GM21737 (cell line): ENCODE measurements at regions not wholly inside any gene's neighbourhood (a gene's known extent, or its start where the extent isn't known, plus 50 kb on each side); places are given as distances from the start of the nearest gene placed in this dataset.
"Not testable (repeated sequence)": the region's sequence is repeated elsewhere in the genome, so short reads cannot be mapped to it uniquely, and the experiment has no call there.

Experiments
- ATAC-seq: cut with Tn5 transposase; IDR thresholded peaks from one replicate; pipeline ENCODE4 v1.9.1; 2021; ENCODE audit warnings: mild to moderate bottlenecking, moderate library complexity; ENCODE audit not compliant: unreplicated experiment

DNA sequence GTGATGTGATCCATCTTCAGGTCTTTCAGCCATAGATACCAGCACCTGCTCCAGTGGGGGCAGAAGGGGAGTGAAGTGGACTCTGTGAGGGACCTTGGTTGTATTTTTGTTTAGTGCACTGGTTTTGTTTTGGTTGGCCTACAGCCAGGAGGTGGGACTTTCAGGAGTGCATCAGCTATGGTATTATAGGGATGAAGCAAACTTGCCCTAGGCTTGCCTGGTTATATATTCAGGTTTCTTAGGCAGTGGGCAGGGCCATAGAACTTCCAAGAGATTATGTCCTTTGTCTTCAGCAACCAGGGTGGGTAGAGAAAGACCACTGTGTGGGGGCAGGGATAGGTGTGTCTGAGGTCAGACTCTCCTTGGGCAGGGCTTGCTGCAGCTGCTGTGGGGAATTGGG, 337.3 kb upstream of the SGO1 start:
- ATAC-seq, result no peak

DNA sequence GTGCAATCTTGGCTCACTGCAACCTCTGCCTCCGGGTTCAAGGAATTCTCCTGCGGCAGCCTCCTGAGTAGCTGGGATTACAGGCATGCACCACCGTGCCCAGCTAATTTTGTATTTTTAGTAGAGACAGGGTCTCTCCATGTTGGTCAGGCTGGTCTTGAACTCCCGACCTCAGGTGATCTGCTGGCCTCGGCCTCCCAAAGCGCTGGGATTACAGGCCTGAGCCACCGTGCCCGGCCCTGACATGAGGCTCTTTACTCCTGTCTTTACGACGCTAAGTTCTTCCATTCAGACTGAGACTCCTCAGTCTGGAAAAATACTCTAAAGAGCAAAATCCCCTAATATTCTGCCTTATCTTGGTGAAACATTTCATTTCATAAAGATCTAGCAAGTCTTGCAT, 331.3 kb upstream of the SGO1 start:
- not testable (repeated sequence) for ATAC-seq

DNA sequence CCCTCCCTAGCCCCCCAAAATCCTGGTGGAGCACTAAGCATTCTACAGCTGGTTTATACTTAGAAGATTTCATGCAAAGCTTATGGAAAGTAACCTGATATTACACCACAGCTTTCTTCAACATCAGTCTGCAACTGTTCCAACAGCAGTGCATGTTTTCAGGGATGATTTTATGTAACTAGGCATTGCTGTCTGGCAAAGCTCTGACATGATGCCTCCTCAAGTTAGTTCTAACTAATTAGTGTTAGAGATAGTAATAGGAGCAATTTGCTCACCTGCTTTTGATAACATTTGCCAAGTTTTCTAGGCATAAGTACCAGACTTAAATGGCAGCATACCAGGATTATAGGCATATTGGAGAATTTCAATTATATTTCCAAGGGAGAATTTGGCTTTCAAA, 330.3 kb upstream of the SGO1 start:
- ATAC-seq, result no peak

DNA sequence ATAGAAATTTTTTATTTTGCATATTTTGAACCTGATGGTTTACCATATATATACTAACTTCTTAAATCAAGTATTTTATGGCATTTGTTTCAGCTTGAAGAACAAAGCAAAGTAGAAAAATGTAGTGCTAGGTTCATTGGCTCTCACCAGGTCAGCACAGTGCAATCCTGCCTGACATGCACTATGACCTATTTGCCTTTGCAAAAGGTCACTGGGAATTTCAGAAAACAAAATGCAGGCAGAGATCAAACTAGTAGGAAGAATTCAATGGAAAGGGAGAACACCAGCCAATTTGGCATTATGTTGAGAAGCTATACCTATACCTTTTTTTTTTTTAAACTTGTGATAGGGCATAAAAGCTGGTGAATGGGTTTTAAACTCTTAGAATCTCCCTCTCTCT, 329.8 kb upstream of the SGO1 start:
- no peak for ATAC-seq

DNA sequence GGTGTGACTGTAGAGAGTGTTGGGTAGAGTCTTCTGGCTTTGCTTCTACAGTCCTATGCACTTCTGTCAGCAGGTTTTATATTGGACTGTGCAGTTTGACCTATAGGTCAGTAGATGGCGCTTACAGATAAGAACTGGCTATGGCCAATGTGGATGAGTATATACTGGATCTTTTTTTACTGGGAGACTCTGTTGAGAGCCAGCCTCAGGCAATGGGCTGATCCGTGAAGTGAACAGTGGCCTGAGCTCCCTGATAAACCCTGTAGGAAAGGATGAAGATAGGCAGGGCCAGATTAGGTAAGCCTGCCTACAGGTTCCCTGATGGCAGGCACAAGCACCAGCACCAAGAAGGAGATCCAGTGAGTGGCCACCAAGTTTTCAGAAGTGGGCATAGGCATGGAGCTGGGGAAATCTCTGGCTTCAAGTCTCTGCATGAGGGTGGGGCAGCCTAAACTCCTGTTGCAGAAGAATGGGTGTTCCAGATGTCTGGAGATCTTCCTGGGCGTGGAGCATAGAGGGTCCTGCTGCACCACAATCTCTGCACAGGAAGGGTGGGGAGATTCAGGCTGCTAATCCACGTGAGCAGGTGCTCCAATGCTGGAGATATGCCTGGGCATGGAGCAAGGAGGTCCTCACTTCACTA, 326.0 kb upstream of the SGO1 start:
- ATAC-seq, result no peak

DNA sequence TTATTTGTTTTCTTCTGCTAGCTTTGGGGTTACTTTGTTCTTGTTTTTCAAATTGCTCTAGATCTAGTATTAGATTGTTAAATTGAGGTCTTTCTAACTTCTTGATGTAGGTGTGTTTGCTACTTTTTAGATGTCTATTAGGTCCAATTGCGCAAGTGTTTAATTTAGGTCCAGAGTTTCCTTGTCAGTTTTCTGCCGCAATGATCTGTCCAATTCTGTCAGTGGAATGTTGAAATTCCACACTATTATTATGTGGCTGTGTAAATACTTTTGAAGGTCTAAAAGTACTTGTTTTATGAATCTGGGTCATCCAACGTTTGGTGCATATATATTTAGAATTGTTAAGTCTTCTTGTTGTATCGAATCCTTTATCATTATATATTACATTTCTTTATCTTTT, 324.4 kb upstream of the SGO1 start:
- ATAC-seq, result no peak

DNA sequence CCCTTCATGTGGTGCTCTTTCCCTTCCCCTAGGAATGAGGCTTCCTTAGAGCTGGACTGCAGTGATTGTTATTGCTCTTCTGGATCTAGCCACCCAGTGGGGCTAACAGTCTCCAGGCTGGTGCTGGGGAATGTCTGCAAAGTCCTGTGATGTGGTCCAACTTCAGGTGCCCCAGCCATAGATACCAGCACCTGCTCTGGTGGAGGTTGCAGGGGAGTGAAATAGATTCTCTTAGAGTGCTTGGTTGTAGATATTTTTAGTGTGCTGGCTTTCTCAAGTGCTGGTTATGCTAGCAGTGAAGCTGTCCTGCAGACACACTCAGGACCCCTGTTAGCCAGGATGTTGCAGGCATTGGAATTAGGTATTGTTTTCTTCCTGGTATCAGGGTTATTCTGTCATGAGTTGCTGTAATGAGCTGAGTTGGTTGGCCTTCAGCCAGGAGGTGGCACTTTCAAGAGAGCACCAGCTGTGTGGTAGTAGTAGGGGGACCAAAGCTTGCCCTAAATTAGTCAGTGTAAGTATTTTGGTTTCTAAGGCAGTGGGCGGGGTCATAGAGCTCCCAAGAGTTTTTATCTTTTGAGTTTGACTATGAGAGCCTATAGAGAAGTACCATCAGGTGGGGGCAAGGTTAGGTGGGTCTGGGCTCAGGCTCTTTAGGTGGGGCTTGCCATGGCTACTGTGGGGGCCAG, 317.5 kb upstream of the SGO1 start:
- no peak for ATAC-seq

DNA sequence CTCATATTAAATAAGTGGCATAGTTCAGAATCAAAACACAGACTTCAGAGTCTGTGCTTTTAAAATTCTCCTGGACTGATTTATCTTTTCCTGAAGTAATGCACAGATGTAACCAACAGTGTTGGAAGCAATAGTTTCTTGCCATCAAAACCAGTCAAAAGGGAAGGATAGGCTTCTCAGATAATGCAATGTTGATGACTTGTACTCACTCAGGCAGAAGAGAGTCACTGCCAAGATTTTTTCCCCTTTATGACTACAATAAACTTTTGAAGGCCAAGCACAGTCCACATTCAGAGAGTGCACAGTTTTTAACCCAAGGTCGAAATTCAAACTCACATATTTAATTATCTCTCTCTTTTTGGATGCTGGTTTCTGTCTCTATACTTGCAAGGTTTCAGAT, 305.0 kb upstream of the SGO1 start:
- no peak for ATAC-seq

DNA sequence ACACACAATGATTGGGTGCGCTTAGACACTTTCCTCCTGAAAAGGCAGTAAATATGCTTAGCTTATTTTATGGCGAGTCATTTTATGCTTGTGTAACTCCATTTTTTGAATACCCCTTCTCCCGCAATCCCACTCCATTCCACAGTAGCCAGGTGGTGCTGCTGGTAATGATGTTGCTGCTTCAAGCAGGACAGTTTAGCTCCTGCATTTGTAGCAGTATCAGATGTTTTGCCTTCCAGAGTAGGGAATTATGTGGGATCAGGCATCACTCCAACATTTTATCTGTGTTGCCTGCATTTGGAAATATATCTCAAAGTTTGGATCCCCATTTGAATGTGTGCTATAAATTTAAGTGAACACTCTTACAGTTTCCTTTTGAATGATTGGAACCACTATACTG, 302.1 kb upstream of the SGO1 start:
- ATAC-seq, result no peak

DNA sequence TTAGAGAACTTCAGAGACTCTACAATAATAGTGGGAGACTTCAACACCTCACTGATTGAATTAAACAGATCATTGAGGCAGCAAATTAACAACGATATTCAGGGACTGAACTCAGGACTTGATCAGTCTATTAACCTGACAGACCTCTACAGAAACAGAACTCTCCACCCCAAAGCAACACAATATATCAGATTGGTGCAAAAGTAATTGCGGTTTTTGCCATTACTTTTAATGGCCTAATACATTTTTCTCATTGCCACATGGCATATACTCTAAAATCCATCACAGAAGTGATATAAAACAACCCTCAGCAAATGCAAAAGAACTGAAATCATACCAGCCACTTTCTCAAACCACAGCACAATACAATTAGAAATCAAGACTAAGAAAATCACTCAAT, 298.1 kb upstream of the SGO1 start:
- ATAC-seq, result no peak

DNA sequence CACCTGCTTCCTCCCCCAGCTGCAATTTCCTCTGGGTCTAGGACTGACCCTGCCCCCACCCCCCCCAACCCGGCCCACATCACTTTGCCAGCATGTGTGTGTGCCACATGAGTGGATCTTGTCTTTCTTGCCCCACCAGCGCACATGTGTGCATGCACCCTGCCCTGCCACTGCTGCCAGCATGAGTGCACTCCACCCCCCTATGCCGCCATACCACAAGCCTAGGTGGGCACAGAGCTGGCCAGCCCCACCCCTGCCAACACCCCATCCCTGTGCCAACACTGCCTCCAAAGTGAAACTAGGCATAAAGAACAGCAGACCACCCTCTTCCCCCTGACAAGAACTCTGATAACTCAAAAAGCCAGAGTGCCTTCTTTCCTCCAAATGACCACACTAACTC, 296.3 kb upstream of the SGO1 start:
- ATAC-seq, result no peak

DNA sequence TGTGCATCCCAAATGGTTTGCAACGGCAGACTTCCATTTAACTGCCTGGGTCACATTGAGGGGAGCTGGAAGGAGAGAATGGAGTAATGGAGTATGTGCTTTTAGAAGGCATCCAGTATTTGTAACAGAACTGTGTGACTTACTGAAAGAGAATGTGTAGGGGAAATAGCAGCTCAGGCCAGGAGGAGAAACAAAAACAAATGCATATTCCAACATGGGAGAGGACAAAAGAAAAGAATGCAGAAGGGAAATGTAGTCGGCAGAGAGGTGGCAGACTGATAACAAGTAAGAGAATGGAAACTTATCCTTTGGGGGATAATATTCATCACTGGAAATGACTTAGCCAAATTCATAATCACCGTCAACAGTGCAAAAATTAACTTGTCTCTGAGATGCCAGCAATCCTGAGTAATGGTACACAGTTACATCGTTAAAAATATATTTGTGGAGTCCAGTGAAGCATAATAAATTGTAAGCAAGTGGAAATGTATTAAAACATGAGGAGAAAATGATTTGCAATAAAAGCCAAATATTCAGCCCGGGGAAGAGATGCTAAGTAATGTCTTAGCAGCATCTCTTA, 294.9 kb upstream of the SGO1 start:
- ATAC-seq, result no peak

DNA sequence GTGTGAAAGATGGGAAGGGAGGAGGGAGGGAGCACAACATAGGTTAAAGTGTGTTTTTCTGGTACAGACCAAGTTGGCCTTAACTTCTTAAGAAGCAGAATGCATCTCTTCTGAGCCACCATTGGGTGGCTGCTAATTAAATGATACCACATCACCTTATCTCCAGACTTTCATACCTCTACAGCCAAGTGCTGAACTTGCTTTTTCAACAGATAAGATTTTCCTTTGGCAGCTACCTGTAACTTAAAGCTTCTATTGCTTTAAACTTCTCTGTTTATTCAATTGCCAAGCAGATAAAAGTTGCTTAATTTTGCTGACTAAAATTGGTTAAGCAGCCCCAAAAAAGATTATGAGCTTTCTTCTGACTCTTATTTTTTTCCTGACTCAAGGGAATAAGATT, 292.4 kb upstream of the SGO1 start:
- no peak for ATAC-seq

DNA sequence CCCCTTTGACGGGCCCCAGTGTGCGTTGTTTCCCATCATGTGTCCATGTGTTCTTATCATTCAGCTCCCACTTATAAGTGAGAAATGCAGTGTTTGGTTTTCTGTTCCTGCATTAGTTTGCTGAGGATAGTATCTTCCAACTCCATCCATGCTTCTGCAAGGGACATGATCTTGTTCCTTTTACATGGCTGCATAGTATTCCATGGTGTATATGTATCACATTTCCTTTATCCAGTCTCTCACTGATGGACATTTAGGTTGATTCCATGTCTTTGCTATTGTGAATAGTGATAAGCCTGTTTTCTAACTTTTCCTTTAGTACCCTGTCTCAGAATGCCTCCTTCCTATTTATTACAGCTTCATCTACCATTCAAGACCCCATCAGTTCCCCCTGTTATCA, 278.2 kb upstream of the SGO1 start:
- ATAC-seq, result not testable (repeated sequence)

DNA sequence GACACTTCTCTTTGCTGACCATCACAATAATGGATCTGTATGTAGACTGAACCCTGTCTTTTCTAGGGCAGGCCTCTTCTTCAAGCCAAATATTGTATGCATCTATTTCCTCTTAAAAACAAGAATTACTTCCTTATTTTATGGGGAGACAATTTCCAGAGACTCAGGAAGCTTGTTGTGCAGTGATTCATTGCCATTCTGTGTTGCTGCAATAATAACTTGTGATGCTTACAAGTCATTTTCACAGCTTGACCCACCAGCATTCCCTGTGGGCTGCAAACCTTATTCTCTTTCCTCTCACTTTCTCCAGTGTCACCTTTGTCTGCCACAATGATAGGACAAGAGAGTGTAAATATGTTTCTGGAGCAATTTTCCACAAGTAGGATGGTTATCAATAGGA, 276.7 kb upstream of the SGO1 start:
- no peak for ATAC-seq

DNA sequence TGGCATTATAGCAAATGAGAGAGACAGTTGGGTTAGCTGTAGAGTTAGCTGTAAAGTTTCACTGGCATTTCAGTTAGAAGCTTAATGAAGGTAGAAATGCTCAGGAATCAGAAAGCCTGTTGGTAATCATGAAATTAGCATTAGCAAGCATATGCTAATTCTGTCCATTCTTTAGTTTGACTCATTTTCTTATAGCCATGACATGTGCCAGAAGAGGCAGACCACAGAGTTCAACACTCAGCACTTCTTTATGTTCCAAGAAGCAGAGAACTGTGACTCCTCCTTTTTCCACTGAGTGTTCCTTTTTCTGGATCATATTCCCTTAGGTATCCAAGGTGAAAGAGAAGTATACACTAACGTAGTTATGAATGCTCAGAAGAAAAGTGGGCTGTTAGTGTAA, 276.2 kb upstream of the SGO1 start:
- ATAC-seq, result no peak

DNA sequence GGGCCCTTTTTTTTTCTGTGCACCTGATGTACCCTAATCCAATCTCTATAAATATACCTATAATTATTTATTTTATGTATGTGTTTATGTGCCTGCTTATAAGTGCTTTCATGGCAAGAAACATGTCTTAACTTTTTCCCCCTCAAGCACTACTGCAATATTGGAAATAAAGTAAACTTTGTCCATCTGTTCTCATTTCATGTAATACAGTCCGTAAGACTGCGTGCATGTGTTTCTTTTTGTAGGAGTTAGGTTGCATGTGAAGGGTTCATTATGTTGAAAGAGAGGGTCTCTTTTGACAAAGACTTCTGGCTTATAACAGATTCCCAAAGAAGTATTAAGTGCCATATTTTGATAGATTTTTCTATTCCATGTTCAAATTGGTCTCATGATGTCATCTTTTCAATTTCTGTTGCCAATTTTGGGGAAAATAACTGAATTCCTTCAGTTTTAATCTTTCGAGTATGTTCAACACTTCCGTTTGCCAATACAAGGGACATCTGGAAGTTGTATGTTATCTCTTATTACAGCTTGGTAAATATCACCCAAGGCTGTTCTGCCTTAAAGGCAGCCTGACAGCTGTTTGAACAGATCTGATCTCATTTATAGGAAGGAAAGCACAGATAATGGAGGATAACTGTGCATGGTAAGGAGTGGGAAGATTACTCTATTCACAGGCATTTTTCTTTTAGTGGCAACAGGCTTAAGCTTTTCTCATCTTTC, 273.1 kb upstream of the SGO1 start:
- no peak for ATAC-seq

DNA sequence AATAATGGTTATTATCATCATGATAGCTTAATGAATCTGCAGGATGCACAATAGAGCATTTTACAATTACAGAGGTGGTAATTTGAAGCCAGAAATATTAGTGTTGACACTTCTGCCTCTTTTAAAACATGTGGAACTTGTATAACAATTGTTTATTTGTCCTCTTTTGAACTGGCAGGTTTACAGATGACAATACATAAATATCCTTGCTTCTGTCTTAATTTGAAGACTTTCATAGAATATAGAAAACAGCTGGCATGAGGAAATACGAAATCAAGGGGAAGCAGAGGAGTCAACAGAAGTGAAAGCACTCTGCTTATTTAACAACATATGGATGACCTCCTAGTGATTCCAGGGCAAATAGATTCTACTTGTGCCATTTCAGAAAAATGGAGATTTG, 270.5 kb upstream of the SGO1 start:
- ATAC-seq, result no peak

DNA sequence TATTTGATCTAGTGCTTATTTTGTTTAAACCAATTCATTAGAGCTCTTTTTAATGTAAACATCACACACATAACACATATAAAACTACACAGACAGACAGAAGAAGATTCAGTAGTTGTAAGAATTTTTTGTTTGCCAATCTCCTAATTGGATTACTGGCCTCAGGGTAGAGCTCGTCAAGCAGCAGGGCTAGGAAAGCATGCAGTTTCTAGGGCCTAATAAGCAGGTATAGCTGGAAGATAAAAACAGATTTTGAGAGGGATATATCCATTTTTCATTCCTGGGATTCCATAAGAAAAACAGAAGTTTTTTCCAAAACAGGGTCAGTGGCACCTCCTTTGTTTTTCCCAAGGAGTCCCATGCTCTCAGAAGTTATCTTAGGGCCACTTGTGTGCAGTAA, 265.2 kb upstream of the SGO1 start:
- ATAC-seq, result no peak

DNA sequence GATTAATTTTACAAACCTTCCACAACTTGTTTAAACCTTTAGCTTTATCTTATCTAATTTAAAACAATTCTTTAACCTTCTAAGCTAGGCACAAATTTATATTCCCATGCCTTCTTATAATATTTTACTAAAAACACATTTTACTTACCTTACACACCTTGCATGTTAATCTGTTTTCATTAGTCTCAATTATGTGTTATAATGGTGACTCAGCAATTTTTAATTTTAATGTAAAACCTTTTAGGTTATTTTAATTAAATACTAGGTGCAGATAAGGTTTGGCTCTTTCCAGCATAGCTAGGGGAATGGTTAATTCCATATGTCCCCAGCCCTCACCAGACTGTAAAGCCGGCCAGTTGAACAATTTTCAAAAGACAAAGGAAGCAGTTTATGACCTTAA, 264.6 kb upstream of the SGO1 start:
- ATAC-seq, result no peak

DNA sequence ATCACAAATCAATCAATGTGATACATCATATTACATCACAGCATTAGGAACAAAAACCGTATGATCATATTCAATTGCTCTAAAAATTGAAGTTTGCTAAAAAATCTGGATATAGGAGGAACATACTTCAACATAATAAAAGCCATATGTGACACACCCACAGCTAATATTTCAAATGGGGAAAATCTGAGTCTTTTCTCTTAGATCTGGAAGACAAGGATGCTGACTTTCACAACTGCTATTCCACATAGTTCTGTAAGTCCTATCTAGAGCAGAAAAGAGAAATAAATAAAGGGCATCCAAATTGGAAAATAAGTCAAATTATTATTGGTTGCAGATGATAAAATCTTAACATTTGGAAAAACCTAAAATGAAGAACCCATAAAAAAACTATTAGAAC, 256.8 kb upstream of the SGO1 start:
- no peak for ATAC-seq

DNA sequence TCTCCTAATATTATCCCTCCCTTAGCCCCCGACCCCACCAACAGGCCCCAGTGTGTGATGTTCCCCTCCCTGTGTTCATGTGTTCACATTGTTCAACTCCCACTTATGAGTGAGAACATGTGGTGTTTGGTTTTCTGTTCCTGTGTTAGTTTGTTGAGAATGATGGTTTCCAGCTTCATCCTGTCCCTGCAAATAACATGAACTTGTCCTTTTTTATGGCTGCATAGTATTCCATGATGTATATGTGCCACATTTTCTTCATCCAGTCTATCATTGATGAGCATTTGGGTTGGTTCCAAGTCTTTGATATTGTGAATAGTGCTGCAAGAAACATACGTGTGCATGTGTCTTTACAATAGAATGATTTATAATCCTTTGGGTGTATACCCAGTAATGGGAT, 241.3 kb upstream of the SGO1 start:
- not testable (repeated sequence) for ATAC-seq
